H1 (cell line): ENCODE measurements at regions not wholly inside any gene's neighbourhood (a gene's known extent, or its start where the extent isn't known, plus 50 kb on each side); places are given as distances from the start of the nearest gene placed in this dataset.

Experiments used
- CREB1 ChIP-seq: IDR thresholded peaks from 2 replicates; pipeline ENCODE4 v1.6.1; 2012; ENCODE audit warnings: inconsistent platforms
- EZH2 ChIP-seq: fragments of 200-600 bp; sonication (generic); IDR thresholded peaks from 2 replicates; pipeline ENCODE4 v1.7.1; 2012; ENCODE audit warnings: low read depth, mild to moderate bottlenecking, moderate library complexity, low read length, inconsistent platforms; ENCODE audit not compliant: severe bottlenecking
- RNF2 ChIP-seq: fragments of 200-900, 300-1000 bp; sonication (generic); IDR thresholded peaks from 2 replicates; pipeline ENCODE4 v1.7.1; 2016; ENCODE audit warnings: borderline replicate concordance, low read depth, mild to moderate bottlenecking, antibody characterized with exemption, low read length; ENCODE audit not compliant: poor library complexity, severe bottlenecking; ENCODE audit errors: missing control alignments

- no peak for TF ChIP-seq EZH2
- TF ChIP-seq RNF2: no peak
- TF ChIP-seq CREB1: no peak
Observed at GRCh38 chr20:55855052-55855451, 150.3 kb downstream of the CBLN4 start.
